MV-4-11 (cell line): ENCODE measurements at regions not wholly inside any gene's neighbourhood (a gene's known extent, or its start where the extent isn't known, plus 50 kb on each side); places are given as distances from the start of the nearest gene placed in this dataset.
"Not testable (repeated sequence)": the region's sequence is repeated elsewhere in the genome, so short reads cannot be mapped to it uniquely, and the experiment has no call there.

Source experiments
- DNase-seq: peaks from one replicate; lab custom pipeline; 2025; lab: John Stamatoyannopoulos, UW

DNA sequence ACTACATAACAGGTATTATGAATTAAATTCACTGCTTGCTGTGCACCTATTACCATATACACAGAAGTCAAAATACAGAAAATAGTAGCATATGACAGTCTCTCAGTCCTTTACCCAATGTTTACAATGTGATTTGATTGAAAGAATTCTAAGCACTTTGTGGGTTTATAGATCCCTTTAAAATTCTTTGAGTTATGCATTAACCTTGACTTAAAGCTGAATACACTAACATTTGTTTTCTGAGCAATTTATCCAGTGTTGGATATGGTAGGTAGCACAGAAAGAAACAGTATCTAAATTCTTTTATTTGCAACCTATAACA lies 230.8 kb upstream of the DDI1 start:
- no peak for DNase-seq

DNA sequence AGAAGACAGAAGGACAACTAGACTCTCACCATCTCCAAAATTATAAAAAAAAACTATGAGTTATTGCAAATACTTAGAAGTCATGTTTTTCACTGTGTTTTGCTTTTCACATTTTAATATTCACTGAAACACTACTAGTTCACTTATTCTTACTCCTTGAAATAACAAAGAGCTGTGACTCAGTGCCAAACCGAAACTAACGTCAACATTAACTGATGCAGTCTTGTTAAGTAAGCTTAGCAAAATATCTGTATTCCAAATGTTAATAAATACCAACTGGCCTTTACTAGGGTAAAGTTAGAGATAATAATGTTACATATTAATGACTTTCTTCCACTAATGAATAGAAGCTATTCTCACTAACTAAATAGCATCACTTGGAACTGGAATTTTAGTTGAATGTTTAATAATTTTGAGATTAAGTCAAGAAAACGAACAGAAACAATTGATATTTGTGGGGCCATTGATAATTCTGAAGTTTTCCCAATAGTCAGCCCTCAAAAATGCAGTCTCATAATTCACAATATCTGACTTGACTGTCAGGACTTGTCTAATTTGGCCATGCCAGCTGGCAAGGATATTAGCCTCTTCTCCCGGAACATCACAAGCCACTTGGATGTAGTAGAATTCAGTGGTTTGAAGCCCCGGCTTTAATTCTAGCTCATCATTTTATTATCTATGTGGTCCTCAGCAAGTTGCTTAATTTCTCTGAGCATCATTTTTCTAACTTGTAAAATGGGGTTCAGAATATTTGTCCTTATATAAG lies 230.1 kb upstream of the DDI1 start:
- DNase-seq = no peak

DNA sequence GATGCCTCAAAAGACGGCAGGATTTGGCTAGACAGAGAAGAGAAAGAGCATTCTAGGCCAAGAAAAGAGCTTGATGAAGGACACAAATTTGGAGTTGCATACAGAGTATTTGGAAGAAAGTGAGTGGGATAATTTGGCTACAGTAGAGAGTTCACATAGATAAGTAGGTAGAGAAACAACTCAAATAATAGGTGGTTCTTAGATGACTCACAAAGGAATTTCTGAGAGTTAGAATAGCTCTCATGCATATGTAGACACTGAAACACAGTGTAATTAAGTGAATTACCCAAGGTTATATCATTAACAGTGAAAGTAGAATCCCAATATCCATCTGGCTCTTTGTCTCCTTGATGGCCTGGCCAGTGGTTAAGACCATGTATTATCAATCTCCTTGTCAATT lies 228.6 kb upstream of the DDI1 start:
- no peak for DNase-seq

DNA sequence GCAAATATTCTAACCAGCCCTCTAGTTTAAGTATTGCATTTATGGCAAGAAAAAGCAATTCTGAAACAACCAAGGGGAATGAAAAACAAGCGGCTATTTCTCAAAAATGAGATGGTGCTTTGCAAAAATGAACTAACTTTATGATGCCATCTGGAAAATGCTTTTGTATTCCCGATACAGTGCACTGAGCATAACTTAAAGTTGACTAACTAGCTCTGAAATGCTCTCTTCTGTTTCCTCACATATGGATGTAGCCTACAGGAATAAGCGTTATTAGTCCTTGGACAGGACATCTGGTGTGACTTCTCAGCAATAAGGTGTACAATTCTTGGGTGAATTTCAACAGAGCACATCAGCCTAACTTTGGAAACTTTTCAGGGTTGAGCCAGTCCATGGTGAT lies 228.2 kb upstream of the DDI1 start:
- DNase-seq = no peak

DNA sequence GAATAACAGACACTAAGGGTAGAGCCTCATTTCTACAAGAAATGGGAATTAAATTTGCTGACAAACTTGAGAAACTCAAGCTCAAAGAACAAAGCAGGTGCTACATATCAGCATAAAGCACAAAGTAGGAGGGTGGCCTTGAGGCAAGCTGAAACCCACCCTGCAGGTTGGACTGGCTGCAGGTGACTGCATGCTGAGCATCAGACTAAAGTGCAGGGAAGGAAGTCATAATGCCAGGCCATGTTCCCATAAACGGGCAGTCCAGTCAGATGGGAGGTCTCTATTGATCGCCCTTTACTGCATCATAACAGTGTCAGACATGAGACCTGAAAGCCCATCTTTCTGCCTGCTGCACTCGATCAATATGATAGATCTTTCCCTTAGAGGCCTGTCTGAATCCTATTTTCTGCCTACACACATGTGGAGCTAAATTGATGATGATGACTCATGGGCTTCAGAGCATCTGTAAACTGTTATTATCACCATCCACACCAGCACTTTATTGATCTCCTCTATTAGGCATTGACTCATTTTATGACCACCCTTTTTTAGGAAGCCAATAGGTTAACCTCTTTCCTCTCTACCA lies 224.5 kb upstream of the DDI1 start:
- no peak for DNase-seq

DNA sequence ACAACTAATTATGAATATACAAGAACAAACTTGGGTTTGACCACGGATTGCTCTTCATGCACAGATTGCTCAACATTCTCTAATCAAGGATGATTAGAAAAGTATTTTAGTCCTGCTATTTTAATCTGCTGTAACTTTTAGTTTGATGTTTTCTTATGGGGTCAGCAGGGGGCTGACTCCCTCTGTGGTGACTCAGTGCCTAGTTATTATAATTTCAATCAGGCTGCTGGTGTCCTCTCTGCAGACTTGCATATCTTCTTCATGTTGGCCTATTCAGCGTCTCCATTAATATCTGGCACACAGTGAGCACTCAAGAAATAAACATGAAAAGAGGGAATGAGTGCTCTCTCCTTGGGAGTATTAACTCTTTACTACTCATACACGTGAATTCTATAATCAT lies 223.8 kb upstream of the DDI1 start:
- DNase-seq = no peak

DNA sequence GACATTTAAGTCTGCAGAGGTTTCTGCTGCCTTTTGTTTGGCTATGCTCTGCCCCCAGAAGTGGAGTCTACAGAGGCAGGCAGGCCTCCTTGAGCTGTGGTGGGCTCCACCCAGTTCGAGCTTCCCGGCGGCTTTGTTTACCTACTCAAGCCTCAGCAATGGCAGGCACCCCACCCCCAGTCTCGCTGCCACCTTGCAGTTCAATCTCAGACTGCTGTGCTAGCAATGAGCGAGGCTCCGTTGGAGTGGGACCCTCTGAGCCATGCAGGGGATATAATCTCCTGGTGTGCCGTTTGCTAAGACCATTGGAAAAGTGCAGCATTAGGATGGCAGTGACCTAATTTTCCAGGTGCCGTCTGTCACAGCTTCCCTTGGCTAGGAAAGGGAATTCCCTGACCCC lies 216.1 kb upstream of the DDI1 start:
- DNase-seq = not testable (repeated sequence)

DNA sequence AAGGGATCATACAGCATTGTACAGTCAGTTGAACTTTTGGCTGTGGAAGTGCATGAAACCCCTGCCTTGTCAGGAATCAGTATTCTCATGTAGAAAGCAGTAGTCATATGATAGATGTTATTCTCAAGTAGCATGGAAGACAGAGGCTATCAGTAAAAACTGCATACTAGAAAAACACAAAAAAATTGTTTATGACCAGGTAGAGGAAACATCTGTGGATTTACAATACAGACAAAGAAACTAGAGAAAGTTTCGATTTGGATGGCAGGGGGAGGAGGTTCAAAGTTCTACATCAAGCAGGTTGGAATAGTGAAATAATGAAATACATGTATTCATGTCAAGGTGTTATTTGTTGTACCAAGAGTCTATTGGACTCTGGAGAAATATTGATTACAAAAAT lies 212.3 kb upstream of the DDI1 start:
- DNase-seq = no peak

DNA sequence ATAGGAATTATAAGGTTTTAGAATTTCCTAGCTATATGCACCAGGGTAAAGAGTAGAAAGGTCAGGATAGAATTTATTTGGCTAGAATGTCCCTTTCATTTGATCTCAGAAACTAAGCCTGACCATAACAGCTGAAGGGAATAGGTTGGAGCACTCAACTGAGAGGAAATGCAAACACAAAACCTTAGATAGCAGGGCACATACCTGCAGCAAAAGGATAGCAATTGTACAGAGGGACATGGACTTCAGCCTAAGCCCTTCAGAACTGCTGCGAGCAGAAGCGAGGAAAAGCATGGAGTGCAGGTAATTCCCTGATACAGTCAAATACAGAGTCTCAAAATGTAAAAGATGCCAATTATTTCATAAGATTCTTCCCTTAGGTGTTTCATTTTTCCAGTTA lies 211.0 kb upstream of the DDI1 start:
- no peak for DNase-seq

DNA sequence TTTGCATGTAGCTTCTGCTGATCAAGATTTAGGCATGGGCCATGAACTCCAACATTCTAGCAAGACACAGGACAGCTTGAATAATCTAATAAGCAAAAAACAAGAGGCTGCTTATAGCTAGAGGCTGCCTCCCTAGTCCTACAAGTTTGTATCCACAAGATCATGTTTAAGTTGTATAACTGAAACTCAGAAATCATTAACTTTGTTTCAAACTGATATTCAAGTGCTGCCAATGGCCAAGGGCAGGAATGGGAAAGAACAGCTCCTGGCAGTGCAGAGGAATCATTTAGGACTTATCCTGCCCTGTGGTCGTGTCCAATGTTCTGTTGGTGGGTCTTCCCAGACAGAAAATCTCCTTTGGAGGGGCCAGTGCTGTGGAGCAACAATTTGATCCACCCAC lies 209.6 kb upstream of the DDI1 start:
- no peak for DNase-seq

DNA sequence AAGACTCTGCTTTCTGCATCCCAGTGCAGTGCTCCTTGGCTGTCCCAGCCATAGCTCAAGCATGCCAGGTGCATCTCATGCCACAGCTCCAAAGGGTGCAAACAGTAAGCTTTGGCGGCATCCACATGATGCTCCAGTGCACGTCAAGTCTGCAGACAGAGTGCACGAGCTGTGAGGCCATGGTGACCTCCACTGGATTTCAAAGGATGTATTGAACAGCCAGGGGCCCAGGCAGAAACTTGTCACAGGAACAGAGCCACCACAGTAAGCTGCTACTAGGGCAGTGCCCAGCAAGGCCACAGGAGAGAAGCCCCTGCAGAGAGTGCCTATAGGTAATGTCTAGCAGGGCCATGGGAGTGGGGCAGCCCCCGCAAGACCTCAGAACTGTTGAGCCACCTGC lies 206.8 kb upstream of the DDI1 start:
- DNase-seq = no peak

DNA sequence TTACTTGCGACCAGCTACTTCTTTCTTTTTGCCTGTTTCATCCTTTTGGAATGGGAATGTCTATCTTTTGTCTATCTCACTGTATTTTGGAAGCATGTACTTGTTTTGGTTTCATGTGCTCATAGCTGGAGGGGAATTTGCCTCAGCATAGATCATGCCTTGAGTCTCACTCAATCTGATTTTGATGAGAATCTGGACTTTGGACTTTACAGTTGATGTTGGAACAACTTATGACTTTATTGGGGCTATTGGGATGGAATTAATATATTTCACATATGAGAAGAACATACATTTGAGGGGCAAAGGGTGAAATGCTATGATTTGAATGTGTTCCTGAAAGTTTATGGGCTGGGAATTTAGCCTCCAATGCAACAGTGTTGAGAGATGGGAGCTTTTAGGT lies 206.2 kb upstream of the DDI1 start:
- no peak for DNase-seq

DNA sequence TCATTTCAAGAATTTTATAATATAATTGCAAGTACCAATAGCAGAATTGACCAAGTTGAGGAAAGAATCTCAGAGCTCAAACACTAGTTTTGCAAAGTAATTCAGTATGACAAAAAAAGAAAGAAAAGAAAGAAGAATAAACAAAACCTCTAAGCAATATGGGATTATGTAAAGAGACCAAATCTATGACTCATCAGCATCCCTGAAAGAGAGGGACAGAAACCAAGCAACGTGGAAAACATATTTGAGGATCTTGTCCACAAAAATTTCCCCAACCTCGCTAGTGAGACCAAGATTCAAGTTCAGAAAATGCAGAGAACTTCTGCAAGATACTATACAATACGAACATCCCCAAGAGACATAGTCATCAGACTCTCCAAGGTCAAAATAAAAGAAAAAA lies 203.7 kb upstream of the DDI1 start:
- DNase-seq = peak; percentile 42

DNA sequence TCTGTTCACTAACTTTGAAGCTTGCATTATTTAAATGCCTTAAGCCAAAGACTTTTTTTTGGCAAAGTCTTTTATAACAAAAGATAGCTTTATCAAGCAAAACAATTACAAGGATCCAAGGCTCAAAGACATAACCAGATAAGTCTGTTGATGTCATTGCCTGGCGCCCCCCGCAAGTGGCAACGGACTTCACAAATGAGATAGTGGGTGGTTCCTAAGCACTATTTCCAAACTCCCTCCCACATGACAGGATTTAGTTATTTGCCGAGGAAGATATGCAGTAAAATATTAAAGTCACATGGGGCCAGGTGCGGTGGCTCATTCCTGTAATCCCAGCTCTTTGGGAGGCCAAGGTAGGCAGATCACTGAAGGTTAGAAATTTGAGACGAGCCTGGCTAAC lies 194.2 kb upstream of the DDI1 start:
- DNase-seq = no peak

DNA sequence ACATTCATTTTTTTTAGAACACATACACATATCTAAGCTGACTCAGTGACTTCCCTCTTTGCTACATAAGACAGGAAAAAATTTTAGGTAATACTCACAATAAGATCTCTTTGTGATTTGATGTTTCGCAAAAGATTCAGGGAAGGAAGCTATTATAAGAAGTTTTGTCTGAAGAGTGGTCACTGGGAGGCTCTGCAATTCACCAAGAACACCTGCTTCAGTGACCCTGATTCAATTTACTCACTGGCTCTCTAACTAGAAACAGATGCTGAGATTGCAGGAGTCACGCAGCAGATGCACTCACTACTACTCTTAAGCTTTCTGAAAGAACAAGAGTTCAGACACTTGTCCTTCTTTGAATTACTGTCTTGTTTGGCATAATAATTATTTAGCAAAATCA lies 193.6 kb upstream of the DDI1 start:
- no peak for DNase-seq

DNA sequence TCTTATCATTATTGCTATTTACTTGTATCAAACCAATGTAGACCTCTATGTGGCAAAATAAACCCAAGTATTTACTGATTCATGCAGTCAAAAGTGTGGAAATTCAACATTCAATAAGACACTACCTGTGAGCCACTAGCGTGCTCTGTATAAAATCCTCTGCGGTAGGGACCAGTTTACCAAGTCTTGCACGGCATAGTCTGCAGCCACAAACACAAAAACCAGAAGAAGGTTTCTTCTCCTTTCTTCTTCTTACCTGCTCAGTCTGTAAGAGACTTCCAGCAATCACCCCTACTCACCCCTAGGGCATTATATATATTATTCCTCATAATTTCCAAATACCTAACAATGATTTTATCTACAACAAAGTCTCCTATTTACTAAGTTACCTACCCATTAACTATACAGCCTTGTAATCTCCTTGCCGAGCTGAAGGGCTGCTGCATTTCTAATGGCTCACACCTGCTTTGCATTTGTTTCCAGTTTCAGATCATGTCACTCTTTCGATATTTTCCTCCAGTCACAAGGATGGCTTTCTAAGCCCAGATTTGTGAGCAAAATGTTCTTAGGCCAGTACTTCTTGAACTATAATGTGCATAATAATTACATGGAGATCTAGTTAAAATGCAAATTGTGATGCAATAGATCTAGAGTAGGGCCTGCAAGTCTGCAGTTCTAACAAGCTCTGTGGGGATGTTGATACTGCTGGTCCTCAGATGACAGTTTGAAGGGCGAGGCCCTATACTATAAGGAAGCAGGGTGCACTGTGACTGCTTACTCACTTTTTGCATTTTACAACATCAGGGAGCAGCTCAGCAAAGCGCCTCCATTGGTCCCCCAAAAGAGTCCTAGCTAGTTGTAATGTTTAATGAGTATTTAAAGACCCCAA lies 191.9 kb upstream of the DDI1 start:
- no peak for DNase-seq

DNA sequence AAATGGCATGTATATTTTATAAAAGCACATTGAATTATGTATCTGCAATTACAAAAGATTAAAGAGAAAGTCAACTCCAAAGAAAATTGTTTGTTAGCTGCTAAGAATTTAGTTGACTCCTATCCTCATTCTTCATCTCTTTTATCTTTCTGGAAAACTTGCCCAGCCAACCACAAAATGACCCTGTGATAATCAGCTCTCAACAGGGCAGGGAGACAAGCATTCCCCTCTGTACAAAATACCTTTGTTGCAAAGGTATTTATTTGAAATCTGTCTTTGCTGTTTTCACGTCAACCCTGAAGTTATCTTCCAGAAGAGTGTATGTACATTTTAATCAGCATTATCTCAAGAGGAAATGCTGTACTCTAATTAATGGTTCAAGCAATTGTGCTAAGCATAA lies 191.1 kb upstream of the DDI1 start:
- DNase-seq = no peak

DNA sequence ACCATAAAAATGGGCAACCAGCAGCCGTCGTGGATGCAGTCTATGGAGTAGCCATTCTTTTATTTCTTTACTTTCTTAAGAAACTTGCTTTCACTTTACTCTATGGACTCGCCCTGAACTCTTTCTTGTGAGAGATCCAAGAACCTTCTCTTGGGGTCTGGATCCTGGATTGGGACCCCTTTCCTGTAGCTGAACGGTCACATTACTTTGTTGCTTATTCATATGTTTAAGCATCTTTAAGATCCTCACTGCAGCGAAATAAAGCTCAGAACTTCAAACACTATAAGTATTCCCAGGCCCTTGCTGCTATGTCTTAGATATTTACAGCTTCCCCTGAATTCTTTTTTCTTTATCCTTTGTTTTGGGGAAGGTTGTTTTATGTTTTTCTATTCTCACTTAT lies 187.8 kb upstream of the DDI1 start:
- DNase-seq = no peak

DNA sequence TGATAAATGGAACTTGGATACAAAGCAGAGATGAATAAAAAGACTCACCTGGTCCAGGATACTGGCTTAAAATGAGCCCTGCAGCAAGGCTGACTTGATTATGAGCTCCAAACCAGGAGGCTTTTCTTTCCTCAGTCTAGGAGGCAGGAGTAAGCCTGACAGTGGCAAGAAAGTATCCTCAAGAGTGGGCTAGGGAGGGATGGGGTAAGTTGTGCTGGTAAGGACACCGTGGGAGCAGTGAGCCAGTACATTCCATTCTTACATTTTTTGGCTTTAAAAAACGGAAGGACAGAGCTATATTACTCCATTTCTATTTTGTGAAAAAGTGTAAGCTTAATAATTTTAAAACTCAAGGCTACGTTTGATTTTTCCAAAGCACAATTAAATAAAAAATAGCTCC lies 187.1 kb upstream of the DDI1 start:
- no peak for DNase-seq

DNA sequence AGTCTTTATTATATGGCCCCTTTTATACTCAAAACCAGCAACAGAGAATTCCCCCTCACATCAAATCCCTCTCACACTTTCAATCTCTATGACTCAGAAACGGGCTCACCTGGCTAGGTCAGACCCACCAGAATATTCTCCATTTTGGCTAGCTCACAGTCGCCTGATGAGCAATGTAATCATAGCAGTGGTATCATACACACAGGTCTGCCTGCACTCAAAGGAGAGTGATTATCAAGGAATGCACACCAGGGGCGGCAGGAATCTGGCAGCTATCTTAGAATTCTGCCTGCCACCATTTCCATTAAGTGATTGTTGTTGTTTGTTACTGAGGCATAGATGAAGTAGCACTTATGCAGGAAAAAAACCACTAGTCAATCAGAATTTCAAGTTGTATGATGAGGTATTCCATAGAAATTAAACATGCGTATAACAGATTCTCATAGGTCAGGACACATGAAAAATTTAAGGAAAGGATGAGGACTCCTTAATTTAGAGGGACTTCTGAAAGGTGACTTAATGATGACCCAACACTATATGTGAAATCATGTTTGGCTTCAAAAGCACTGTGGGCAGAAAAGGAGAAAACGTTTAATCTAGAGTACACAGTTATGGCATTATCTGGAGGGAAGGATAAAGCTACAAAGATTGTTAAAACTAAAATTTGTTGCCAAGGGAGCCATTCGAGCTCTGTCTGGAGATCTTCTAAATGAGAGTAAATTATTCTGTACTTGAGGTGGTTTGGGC lies 185.8 kb upstream of the DDI1 start:
- DNase-seq = no peak

DNA sequence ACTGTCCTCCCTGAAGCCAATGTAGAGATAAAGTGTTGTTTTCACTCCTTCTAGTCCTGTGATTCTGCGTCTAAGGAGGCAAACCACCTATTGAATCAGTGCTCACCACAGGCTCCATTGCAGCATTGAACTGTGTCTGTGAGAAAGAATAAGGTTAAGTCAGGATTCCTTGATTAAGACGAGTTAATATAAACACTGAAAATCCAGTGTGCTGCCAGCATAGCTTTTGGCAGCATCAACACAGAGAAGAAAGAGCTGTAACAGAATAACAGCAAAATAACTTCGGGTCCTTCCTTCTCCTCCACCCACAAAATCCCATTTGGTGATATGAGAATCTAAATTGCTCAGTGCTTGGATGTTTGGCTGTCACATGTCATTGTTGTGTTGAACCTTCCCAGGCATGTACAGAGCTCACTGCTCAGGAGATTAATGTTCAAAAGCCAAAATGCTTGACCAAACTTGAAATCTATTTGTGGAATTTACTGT lies 185.2 kb upstream of the DDI1 start:
- no peak for DNase-seq
